ENCODE measurements at regions not wholly inside any gene's neighbourhood (a gene's known extent, or its start where the extent isn't known, plus 50 kb on each side); places are given as distances from the start of the nearest gene placed in this dataset.

DNA sequence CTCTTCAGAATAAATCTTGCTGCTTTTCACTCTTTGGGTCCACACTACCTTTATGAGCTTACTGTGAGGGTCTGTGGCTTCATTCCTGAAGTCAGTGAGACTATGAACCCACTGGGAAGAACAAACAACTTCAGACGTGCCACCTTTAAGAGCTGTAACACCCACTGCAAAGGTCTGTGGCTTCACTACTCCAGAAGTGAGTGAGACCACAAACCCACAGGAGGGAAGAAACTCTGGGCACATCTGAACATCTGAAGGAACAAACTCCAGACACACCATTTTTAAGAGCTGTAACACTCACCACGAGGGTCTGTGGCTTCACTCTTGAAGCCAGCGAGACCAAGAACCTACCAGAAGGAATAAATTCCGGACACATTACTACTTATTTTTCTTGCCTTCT lies 964.1 kb upstream of the NXPH2 start:
- TF ChIP-seq, protein P1, sequence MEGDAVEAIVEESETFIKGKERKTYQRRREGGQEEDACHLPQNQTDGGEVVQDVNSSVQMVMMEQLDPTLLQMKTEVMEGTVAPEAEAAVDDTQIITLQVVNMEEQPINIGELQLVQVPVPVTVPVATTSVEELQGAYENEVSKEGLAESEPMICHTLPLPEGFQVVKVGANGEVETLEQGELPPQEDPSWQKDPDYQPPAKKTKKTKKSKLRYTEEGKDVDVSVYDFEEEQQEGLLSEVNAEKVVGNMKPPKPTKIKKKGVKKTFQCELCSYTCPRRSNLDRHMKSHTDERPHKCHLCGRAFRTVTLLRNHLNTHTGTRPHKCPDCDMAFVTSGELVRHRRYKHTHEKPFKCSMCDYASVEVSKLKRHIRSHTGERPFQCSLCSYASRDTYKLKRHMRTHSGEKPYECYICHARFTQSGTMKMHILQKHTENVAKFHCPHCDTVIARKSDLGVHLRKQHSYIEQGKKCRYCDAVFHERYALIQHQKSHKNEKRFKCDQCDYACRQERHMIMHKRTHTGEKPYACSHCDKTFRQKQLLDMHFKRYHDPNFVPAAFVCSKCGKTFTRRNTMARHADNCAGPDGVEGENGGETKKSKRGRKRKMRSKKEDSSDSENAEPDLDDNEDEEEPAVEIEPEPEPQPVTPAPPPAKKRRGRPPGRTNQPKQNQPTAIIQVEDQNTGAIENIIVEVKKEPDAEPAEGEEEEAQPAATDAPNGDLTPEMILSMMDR (IDR thresholded peaks at IDR 0.05; ENCODE audit: poor library complexity, severe bottlenecking): no peak
- TF ChIP-seq POLR2AphosphoS5 (IDR thresholded peaks at IDR 0.05) (no peak), EZH2 (IDR thresholded peaks at IDR 0.05; ENCODE audit: borderline replicate concordance, insufficient read depth, low read length, poor library complexity, severe bottlenecking) (no peak), RAD21 (conservative IDR thresholded peaks at IDR 0.05) (no peak), SMC3 (conservative IDR thresholded peaks at IDR 0.05; ENCODE audit: poor library complexity) (no peak)
